SIG-M5 treated with dmso at 0.1 percent for 504 hours (cell line): ENCODE measurements at regions not wholly inside any gene's neighbourhood (a gene's known extent, or its start where the extent isn't known, plus 50 kb on each side); places are given as distances from the start of the nearest gene placed in this dataset.
"Not testable (repeated sequence)": the region's sequence is repeated elsewhere in the genome, so short reads cannot be mapped to it uniquely, and the experiment has no call there.

Experiments used
- DNase-seq: peaks from one replicate; lab custom pipeline; 2025; ENCODE audit not compliant: unreplicated experiment; lab: John Stamatoyannopoulos, UW

GRCh38 chr10:121690152-121690848, 92.1 kb upstream of the FGFR2 start:
- no peak for DNase-seq

GRCh38 chr10:121687095-121687813, 89.0 kb upstream of the FGFR2 start:
- DNase-seq, result no peak

GRCh38 chr10:121684276-121684675, 86.0 kb upstream of the FGFR2 start:
- peak; percentile 43 for DNase-seq

GRCh38 chr10:121683816-121684215, 85.6 kb upstream of the FGFR2 start:
- peak; percentile 43 for DNase-seq

GRCh38 chr10:121683366-121683765, 85.1 kb upstream of the FGFR2 start:
- no peak for DNase-seq

GRCh38 chr10:121681997-121682687, 83.9 kb upstream of the FGFR2 start:
- no peak for DNase-seq

- DNase-seq, result no peak
These were observed 82.8 kb upstream of the FGFR2 start for GRCh38 chr10:121680879-121681655.

- DNase-seq, result no peak
These were observed 81.7 kb upstream of the FGFR2 start for GRCh38 chr10:121679916-121680315.

GRCh38 chr10:121678631-121679174, 80.5 kb upstream of the FGFR2 start:
- no peak for DNase-seq

GRCh38 chr10:121677880-121678279, 79.6 kb upstream of the FGFR2 start:
- DNase-seq, result no peak

- no peak for DNase-seq
These were observed 77.1 kb upstream of the FGFR2 start for GRCh38 chr10:121675344-121675743.

GRCh38 chr10:121674885-121675284, 76.6 kb upstream of the FGFR2 start:
- no peak for DNase-seq

- DNase-seq, result no peak
These were observed 74.5 kb upstream of the FGFR2 start for GRCh38 chr10:121672733-121673132.

- not testable (repeated sequence) for DNase-seq
These were observed 71.6 kb upstream of the FGFR2 start for GRCh38 chr10:121669840-121670239.

GRCh38 chr10:121669028-121669374, 70.8 kb upstream of the FGFR2 start:
- DNase-seq, result no peak

GRCh38 chr10:121668314-121669027, 70.2 kb upstream of the FGFR2 start:
- DNase-seq, result no peak

GRCh38 chr10:121667948-121668313, 69.7 kb upstream of the FGFR2 start:
- DNase-seq, result no peak

- DNase-seq, result no peak
These were observed 67.6 kb upstream of the FGFR2 start for GRCh38 chr10:121665809-121666208.

- DNase-seq, result no peak
These were observed 66.4 kb upstream of the FGFR2 start for GRCh38 chr10:121664671-121665070.
